ENCODE measurements at regions not wholly inside any gene's neighbourhood (a gene's known extent, or its start where the extent isn't known, plus 50 kb on each side); places are given as distances from the start of the nearest gene placed in this dataset.

- H3K27me3 ChIP-seq (ENCODE audit: insufficient read depth, low read length, poor library complexity, severe bottlenecking): no peaks in the 10 kb centered on the region
- TF ChIP-seq EZH2phosphoT487 (IDR thresholded peaks at IDR 0.05; ENCODE audit: borderline replicate concordance): no peak
- no peak for TF ChIP-seq CTCF (conservative IDR thresholded peaks at IDR 0.05; ENCODE audit: low read length)
- H3K4me1 ChIP-seq (ENCODE audit: insufficient read depth, low read length, poor library complexity, severe bottlenecking): no peaks in the 10 kb centered on the region
- H3K9ac ChIP-seq (ENCODE audit: low read depth, low read length, poor library complexity, severe bottlenecking): no peak overlapping the region
- H3K79me2 ChIP-seq (ENCODE audit: insufficient read depth, low read length): no peaks in the 10 kb centered on the region
- no peaks in the 10 kb centered on the region for H3K9me3 ChIP-seq (ENCODE audit: insufficient read depth, low read depth, low read length)
- no peaks in the 10 kb centered on the region for H3K9me2 ChIP-seq (replicated peaks; ENCODE audit: low read depth, low read length)
- H3F3A ChIP-seq (ENCODE audit: low read depth): no peaks in the 10 kb centered on the region
- no peak overlapping the region for H3K4me3 ChIP-seq (ENCODE audit: low read length, poor library complexity, severe bottlenecking)
- H2AFZ ChIP-seq (ENCODE audit: low read length): no peak overlapping the region
- no peaks in the 10 kb centered on the region for H4K20me1 ChIP-seq (ENCODE audit: insufficient read depth, low read length, poor library complexity, severe bottlenecking)
- H3K36me3 ChIP-seq (ENCODE audit: insufficient read depth, low read length): no peaks in the 10 kb centered on the region
- H3K4me2 ChIP-seq (ENCODE audit: low read depth, low read length, poor library complexity, severe bottlenecking): no peak overlapping the region
Observed at GRCh38 chr2:106745468-106745867, 140.5 kb downstream of the ST6GAL2 start.

GRCh38 chr2:106749823-106750222, 136.1 kb downstream of the ST6GAL2 start:
- TF ChIP-seq EZH2phosphoT487 (IDR thresholded peaks at IDR 0.05; ENCODE audit: borderline replicate concordance) (no peak), CTCF (conservative IDR thresholded peaks at IDR 0.05; ENCODE audit: low read length) (no peak)
- Histone ChIP-seq H3K4me3 (ENCODE audit: low read length, poor library complexity, severe bottlenecking) (no peak overlapping the region), H3K9me3 (ENCODE audit: insufficient read depth, low read depth, low read length) (no peaks in the 10 kb centered on the region), H3F3A (ENCODE audit: low read depth) (no peaks in the 10 kb centered on the region), H3K9me2 (replicated peaks; ENCODE audit: low read depth, low read length) (no peaks in the 10 kb centered on the region), H3K27me3 (ENCODE audit: insufficient read depth, low read length, poor library complexity, severe bottlenecking) (no peaks in the 10 kb centered on the region), H3K4me1 (ENCODE audit: insufficient read depth, low read length, poor library complexity, severe bottlenecking) (no peaks in the 10 kb centered on the region), H2AFZ (ENCODE audit: low read length) (no peak overlapping the region), H3K9ac (ENCODE audit: low read depth, low read length, poor library complexity, severe bottlenecking) (no peak overlapping the region), H3K79me2 (ENCODE audit: insufficient read depth, low read length) (no peaks in the 10 kb centered on the region), H3K36me3 (ENCODE audit: insufficient read depth, low read length) (no peaks in the 10 kb centered on the region), H4K20me1 (ENCODE audit: insufficient read depth, low read length, poor library complexity, severe bottlenecking) (no peaks in the 10 kb centered on the region), H3K4me2 (ENCODE audit: low read depth, low read length, poor library complexity, severe bottlenecking) (no peak overlapping the region)

All from Loucy (cell line).